GM12872 (cell line): ENCODE measurements at regions not wholly inside any gene's neighbourhood (a gene's known extent, or its start where the extent isn't known, plus 50 kb on each side); places are given as distances from the start of the nearest gene placed in this dataset.

Experiments used
- CTCF ChIP-seq: IDR thresholded peaks from 3 replicates; pipeline ENCODE4 v1.5.1; 2011; ENCODE audit warnings: low read depth, mild to moderate bottlenecking, low read length, moderate library complexity; ENCODE audit not compliant: insufficient read depth

GRCh38 chr13:79724348-79725103 is 243.6 kb downstream of the NDFIP2 start:
- TF ChIP-seq CTCF: no peak

- no peak for TF ChIP-seq CTCF
These were observed 242.6 kb downstream of the NDFIP2 start for GRCh38 chr13:79723519-79724024.

GRCh38 chr13:79722885-79723445 is 242.0 kb downstream of the NDFIP2 start:
- TF ChIP-seq CTCF: no peak

GRCh38 chr13:79716191-79716590 is 235.2 kb downstream of the NDFIP2 start:
- TF ChIP-seq CTCF: no peak

GRCh38 chr13:79711631-79712030 is 230.7 kb downstream of the NDFIP2 start:
- TF ChIP-seq CTCF: no peak

- TF ChIP-seq CTCF: no peak
These were observed 229.4 kb downstream of the NDFIP2 start for GRCh38 chr13:79710376-79710775.

- no peak for TF ChIP-seq CTCF
These were observed 228.5 kb downstream of the NDFIP2 start for GRCh38 chr13:79709471-79709870.
